ENCODE measurements at regions not wholly inside any gene's neighbourhood (a gene's known extent, or its start where the extent isn't known, plus 50 kb on each side); places are given as distances from the start of the nearest gene placed in this dataset.
"Not testable (repeated sequence)": the region's sequence is repeated elsewhere in the genome, so short reads cannot be mapped to it uniquely, and the experiment has no call there.

- WGBS (ENCODE audit: insufficient coverage), result no CpG with 5 or more reads among the region's 4 CpGs
- no peak for TF ChIP-seq CTCF (IDR thresholded peaks at IDR 0.05)
- DNase-seq, result no peak
These were observed 593.2 kb downstream of the ZEB2 start for GRCh38 chr2:143926736-143927135.

GRCh38 chr2:143922261-143922830 lies 597.6 kb downstream of the ZEB2 start:
- H3K4me2 ChIP-seq (replicated peaks; ENCODE audit: extremely low read depth, low read length, poor library complexity, severe bottlenecking); H3K4me3 Mint-ChIP-seq; H3K36me3 Mint-ChIP-seq; H3K4me1 Mint-ChIP-seq; H3K27ac ChIP-seq (ENCODE audit: low read depth in 1 of 2, low read length in 2 of 2); H3K79me2 ChIP-seq (ENCODE audit: insufficient read depth, low read length); intact Hi-C loops (cut with micrococcal nuclease); H3K36me3 ChIP-seq (replicated peaks in 1 of 2; ENCODE audit: control insufficient read depth in 1 of 2, insufficient read depth in 2 of 2, low read length in 2 of 2); H4K20me1 ChIP-seq (ENCODE audit: insufficient read depth, low read length); DNase-seq; H3K4me3 ChIP-seq (replicated peaks in 1 of 3; ENCODE audit: low read depth in 2 of 3, low read length in 3 of 3); H3K27me3 Mint-ChIP-seq (ENCODE audit: low read depth in 3 of 3); H3K27me3 ChIP-seq (ENCODE audit: control insufficient read depth in 2 of 2, insufficient read depth in 2 of 2, low read length in 2 of 2); H3K27ac Mint-ChIP-seq; H3K9ac ChIP-seq (ENCODE audit: insufficient read depth, low read length, poor library complexity, severe bottlenecking); H3K4me1 ChIP-seq (ENCODE audit: control insufficient read depth in 1 of 2, insufficient read depth in 2 of 2, low read length in 2 of 2); H2AFZ ChIP-seq (ENCODE audit: insufficient read depth, low read depth, low read length, poor library complexity, severe bottlenecking): not testable (repeated sequence)
- peaks cover 19 to 29% (median 24%) of the 10 kb centered on the region in 7 donors for H3K9me3 Mint-ChIP-seq
- peaks cover 20 to 23% of the 10 kb centered on the region in 2 donors for H3K9me3 ChIP-seq (replicated peaks in 1 of 2; ENCODE audit: control insufficient read depth in 1 of 2, insufficient read depth in 1 of 2, low read length in 2 of 2)
- WGBS (ENCODE audit: insufficient coverage), result 100% methylated on average over 3 of the region's 42 CpGs

More at GRCh38 chr2:143926736-143927135, 593.2 kb downstream of the ZEB2 start:
- no peak overlapping the region for H3K4me3 Mint-ChIP-seq
- intact Hi-C loops (cut with micrococcal nuclease), result no loop called here
- no peaks in the 10 kb centered on the region for H3K36me3 ChIP-seq (replicated peaks in 1 of 2; ENCODE audit: control insufficient read depth in 1 of 2, insufficient read depth in 2 of 2, low read length in 2 of 2)
- no peak overlapping the region for H3K27ac ChIP-seq (ENCODE audit: low read depth in 1 of 2, low read length in 2 of 2)
- H3K27ac Mint-ChIP-seq, result no peak overlapping the region
- H3K4me1 ChIP-seq (ENCODE audit: control insufficient read depth in 1 of 2, insufficient read depth in 2 of 2, low read length in 2 of 2), result no peaks in the 10 kb centered on the region
- H4K20me1 ChIP-seq (ENCODE audit: insufficient read depth, low read length), result no peaks in the 10 kb centered on the region
- H3K9me3 Mint-ChIP-seq, result peaks cover 2 to 9% (median 4%) of the 10 kb centered on the region in 7 donors
- H3K4me3 ChIP-seq (replicated peaks in 1 of 3; ENCODE audit: low read depth in 2 of 3, low read length in 3 of 3), result no peak overlapping the region
- no peaks in the 10 kb centered on the region for H3K4me1 Mint-ChIP-seq
- no peak overlapping the region for H3K9ac ChIP-seq (ENCODE audit: insufficient read depth, low read length, poor library complexity, severe bottlenecking)
- no peaks in the 10 kb centered on the region for H3K27me3 ChIP-seq (ENCODE audit: control insufficient read depth in 2 of 2, insufficient read depth in 2 of 2, low read length in 2 of 2)
- no peak overlapping the region for H3K4me2 ChIP-seq (replicated peaks; ENCODE audit: extremely low read depth, low read length, poor library complexity, severe bottlenecking)
- H3K27me3 Mint-ChIP-seq (ENCODE audit: low read depth in 3 of 3), result peaks cover 4 to 6% (median 4%) of the 10 kb centered on the region in 3 donors
- no peak overlapping the region for H2AFZ ChIP-seq (ENCODE audit: insufficient read depth, low read depth, low read length, poor library complexity, severe bottlenecking)
- no peaks in the 10 kb centered on the region for H3K36me3 Mint-ChIP-seq
- no peaks in the 10 kb centered on the region for H3K9me3 ChIP-seq (replicated peaks in 1 of 2; ENCODE audit: control insufficient read depth in 1 of 2, insufficient read depth in 1 of 2, low read length in 2 of 2)
- no peaks in the 10 kb centered on the region for H3K79me2 ChIP-seq (ENCODE audit: insufficient read depth, low read length)

All from CD14-positive monocyte (primary cell).